B cell (primary cell): ENCODE measurements at regions not wholly inside any gene's neighbourhood (a gene's known extent, or its start where the extent isn't known, plus 50 kb on each side); places are given as distances from the start of the nearest gene placed in this dataset.

Experiments used
- ATAC-seq: fragments of 200-7000 bp; cut with Tn5 transposase; one replicate; pipeline ENCODE4 v1.10.0; 2021; ENCODE audit warnings: low read depth, mild to moderate bottlenecking, moderate number of reproducible peaks, moderate library complexity
- CTCF ChIA-PET: fragments of 350-600 bp; sonication (Branson Sonifier 250); formaldehyde crosslinking; loops from one replicate; lab custom pipeline; 2021; ENCODE audit warnings: antibody characterized with exemption, inconsistent platforms; lab: Charles Lee
- POLR2A ChIA-PET: fragments of 350-600 bp; sonication (Branson Sonifier 250); formaldehyde crosslinking; loops from one replicate; lab custom pipeline; 2021; ENCODE audit warnings: antibody characterized with exemption; lab: Charles Lee
- DNase-seq: peaks from one replicate; pipeline ENCODE4 v3.0.0; 2013
- H2AFZ ChIP-seq: 2 replicates; pipeline ENCODE4 v1.6.1; 2012; ENCODE audit warnings: mild to moderate bottlenecking, low read depth, low read length; ENCODE audit not compliant: insufficient read depth, poor library complexity, severe bottlenecking
- H3K27ac ChIP-seq, 2 donors: 1 replicate in 1 of 2; 2 replicates in 1 of 2; pipeline ENCODE4 v1.5.1; 2012 to 2013; ENCODE audit warnings: low read length in 2 of 2, mild to moderate bottlenecking in 2 of 2, moderate library complexity in 1 of 2
- H3K27me3 ChIP-seq, 4 experiments: fragments of 200-600 bp in 1 of 4; sonication (generic) in 1 of 4; replicated peaks in 1 of 4; 1 replicate in 2 of 4; 2 replicates in 2 of 4; pipeline versions ENCODE4 v1.6.1 to v1.7.0; 2013 to 2016; ENCODE audit warnings: low read length in 3 of 4, mild to moderate bottlenecking in 2 of 4, mixed read lengths in 1 of 4, moderate library complexity in 1 of 4; ENCODE audit not compliant: insufficient read depth in 4 of 4, control insufficient read depth in 3 of 4; ENCODE audit errors: control extremely low read depth in 1 of 4
- H3K36me3 ChIP-seq, 2 experiments: replicated peaks in 1 of 2; 1 replicate in 1 of 2; 2 replicates in 1 of 2; pipeline versions ENCODE4 v1.6.1 to v1.7.1; 2013; ENCODE audit warnings: low read length in 1 of 2; ENCODE audit not compliant: insufficient read depth in 2 of 2, control insufficient read depth in 1 of 2; ENCODE audit errors: control extremely low read depth in 1 of 2, extremely low read depth in 1 of 2
- H3K4me1 ChIP-seq, 2 donors: fragments of 200-600 bp in 1 of 2; sonication (generic) in 1 of 2; 1 replicate in 1 of 2; 2 replicates in 1 of 2; pipeline versions ENCODE4 v1.5.1 to v1.6.1; 2013 to 2017; ENCODE audit warnings: low read length in 2 of 2; ENCODE audit not compliant: control insufficient read depth in 2 of 2, insufficient read depth in 2 of 2
- H3K4me2 ChIP-seq: replicated peaks from 2 replicates; pipeline ENCODE3; 2012; ENCODE audit warnings: mild to moderate bottlenecking, low read depth, low read length; ENCODE audit not compliant: poor library complexity, severe bottlenecking
- H3K4me3 ChIP-seq, 5 experiments: fragments of 200-600 bp in 1 of 5; sonication (generic) in 1 of 5; 1 replicate in 3 of 5; 2 replicates in 2 of 5; pipeline versions ENCODE4 v1.5.1 to v1.7.0; 2011 to 2016; ENCODE audit warnings: low read length in 4 of 5, mild to moderate bottlenecking in 4 of 5, low read depth in 2 of 5, control low read depth in 1 of 5, moderate library complexity in 1 of 5; ENCODE audit not compliant: insufficient read depth in 1 of 5; ENCODE audit errors: control extremely low read depth in 1 of 5, extremely low read depth in 1 of 5
- H3K79me2 ChIP-seq: fragments of 200-600 bp; sonication (generic); one replicate; pipeline ENCODE4 v1.6.0; 2016; ENCODE audit warnings: low read length; ENCODE audit not compliant: control insufficient read depth, insufficient read depth
- H3K9ac ChIP-seq: fragments of 200-600 bp; sonication (generic); 2 replicates; pipeline ENCODE4 v1.6.1; 2017; ENCODE audit warnings: mild to moderate bottlenecking, low read length, moderate library complexity
- H3K9me3 ChIP-seq, 3 donors: one replicate each; pipeline versions ENCODE4 v1.6.1 to v1.7.1; 2013; ENCODE audit warnings: low read length in 2 of 3; ENCODE audit not compliant: control insufficient read depth in 2 of 3, insufficient read depth in 1 of 3; ENCODE audit errors: control extremely low read depth in 1 of 3
- H4K20me1 ChIP-seq: 2 replicates; pipeline ENCODE4 v1.6.0; 2012; ENCODE audit warnings: mild to moderate bottlenecking, low read length; ENCODE audit not compliant: insufficient read depth, control insufficient read depth, poor library complexity, severe bottlenecking
- H3K27ac Mint-ChIP-seq: one replicate; pipeline ENCODE4 v1.8.0; 2021; ENCODE audit warnings: mixed read lengths
- H3K27me3 Mint-ChIP-seq: one replicate; pipeline ENCODE4 v1.8.0; 2021; ENCODE audit warnings: mixed read lengths
- H3K4me1 Mint-ChIP-seq: one replicate; pipeline ENCODE4 v1.8.0; 2021; ENCODE audit warnings: mixed read lengths
- H3K4me3 Mint-ChIP-seq: one replicate; pipeline ENCODE4 v1.8.0; 2021; ENCODE audit warnings: mixed read lengths
- H3K9me3 Mint-ChIP-seq: one replicate; pipeline ENCODE4 v1.8.0; 2022; ENCODE audit warnings: mixed read lengths; ENCODE audit not compliant: insufficient read depth
- EZH2 ChIP-seq: IDR thresholded peaks from 2 replicates; pipeline ENCODE4 v1.6.1; 2012; ENCODE audit warnings: borderline replicate concordance, low read depth, mild to moderate bottlenecking, moderate library complexity, low read length; ENCODE audit not compliant: insufficient read depth, poor library complexity, severe bottlenecking
- WGBS: methylation state at CpG from one replicate; pipeline ENCODE4 v1.1.5; 2013; ENCODE audit warnings: missing lambda C conversion rate; ENCODE audit not compliant: insufficient coverage; 5-methylcytosine and 5-hydroxymethylcytosine counted together
- intact Hi-C: fragments of 100-400 bp; cut with micrococcal nuclease; formaldehyde crosslinking; loops from one replicate; pipeline ENCODE4 v1.10.0; 2022
- TF ChIP-seq, protein P1 (sequence below): fragments of 200-600 bp; IDR thresholded peaks from one replicate; pipeline ENCODE4 v1.8.0; 2022; ENCODE audit warnings: antibody characterized with exemption, mild to moderate bottlenecking

DNA sequence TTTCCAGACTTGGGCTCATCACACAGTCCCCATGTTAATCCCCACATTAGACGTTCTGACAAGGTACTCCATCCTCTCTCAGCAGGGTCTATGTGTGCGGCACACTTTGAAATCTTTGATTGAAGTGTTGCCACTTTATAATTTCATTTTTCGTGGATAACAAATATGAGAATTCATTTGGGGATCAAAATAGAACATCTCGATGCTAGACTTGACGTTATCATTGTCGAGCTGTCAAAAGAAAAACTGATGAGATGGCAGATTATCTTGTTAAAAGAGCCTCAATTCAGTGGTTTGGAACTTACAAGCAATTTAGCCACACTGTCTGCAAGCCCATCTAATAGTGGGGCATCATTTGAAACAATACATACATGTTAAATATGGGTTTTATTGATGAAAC, 91.2 kb upstream of the SULT1C3 start:
- Mint-ChIP-seq H3K4me1 (no peaks in the 10 kb centered on the region), H3K27ac (no peak overlapping the region), H3K4me3 (no peak overlapping the region), H3K9me3 (no peaks in the 10 kb centered on the region), H3K27me3 (no peaks in the 10 kb centered on the region)
- H3K27ac ChIP-seq: no peak overlapping the region
- H3K79me2 ChIP-seq: no peaks in the 10 kb centered on the region
- no peak for DNase-seq
- intact Hi-C loops: no loop called here
- H3K36me3 ChIP-seq: no peaks in the 10 kb centered on the region
- H4K20me1 ChIP-seq: no peaks in the 10 kb centered on the region
- no peak overlapping the region for H2AFZ ChIP-seq
- WGBS: 100% methylated on average over 3 of the region's 6 CpGs
- no peak overlapping the region for H3K9ac ChIP-seq
- CTCF ChIA-PET: no interaction called here
- no peak overlapping the region for H3K4me3 ChIP-seq
- no peaks in the 10 kb centered on the region for H3K4me1 ChIP-seq
- no peak for ATAC-seq
- POLR2A ChIA-PET: no interaction called here
- H3K4me2 ChIP-seq: no peak overlapping the region
- H3K9me3 ChIP-seq: no peaks in the 10 kb centered on the region
- TF ChIP-seq EZH2: no peak
- TF ChIP-seq, protein P1, sequence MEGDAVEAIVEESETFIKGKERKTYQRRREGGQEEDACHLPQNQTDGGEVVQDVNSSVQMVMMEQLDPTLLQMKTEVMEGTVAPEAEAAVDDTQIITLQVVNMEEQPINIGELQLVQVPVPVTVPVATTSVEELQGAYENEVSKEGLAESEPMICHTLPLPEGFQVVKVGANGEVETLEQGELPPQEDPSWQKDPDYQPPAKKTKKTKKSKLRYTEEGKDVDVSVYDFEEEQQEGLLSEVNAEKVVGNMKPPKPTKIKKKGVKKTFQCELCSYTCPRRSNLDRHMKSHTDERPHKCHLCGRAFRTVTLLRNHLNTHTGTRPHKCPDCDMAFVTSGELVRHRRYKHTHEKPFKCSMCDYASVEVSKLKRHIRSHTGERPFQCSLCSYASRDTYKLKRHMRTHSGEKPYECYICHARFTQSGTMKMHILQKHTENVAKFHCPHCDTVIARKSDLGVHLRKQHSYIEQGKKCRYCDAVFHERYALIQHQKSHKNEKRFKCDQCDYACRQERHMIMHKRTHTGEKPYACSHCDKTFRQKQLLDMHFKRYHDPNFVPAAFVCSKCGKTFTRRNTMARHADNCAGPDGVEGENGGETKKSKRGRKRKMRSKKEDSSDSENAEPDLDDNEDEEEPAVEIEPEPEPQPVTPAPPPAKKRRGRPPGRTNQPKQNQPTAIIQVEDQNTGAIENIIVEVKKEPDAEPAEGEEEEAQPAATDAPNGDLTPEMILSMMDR: no peak
- no peaks in the 10 kb centered on the region for H3K27me3 ChIP-seq

DNA sequence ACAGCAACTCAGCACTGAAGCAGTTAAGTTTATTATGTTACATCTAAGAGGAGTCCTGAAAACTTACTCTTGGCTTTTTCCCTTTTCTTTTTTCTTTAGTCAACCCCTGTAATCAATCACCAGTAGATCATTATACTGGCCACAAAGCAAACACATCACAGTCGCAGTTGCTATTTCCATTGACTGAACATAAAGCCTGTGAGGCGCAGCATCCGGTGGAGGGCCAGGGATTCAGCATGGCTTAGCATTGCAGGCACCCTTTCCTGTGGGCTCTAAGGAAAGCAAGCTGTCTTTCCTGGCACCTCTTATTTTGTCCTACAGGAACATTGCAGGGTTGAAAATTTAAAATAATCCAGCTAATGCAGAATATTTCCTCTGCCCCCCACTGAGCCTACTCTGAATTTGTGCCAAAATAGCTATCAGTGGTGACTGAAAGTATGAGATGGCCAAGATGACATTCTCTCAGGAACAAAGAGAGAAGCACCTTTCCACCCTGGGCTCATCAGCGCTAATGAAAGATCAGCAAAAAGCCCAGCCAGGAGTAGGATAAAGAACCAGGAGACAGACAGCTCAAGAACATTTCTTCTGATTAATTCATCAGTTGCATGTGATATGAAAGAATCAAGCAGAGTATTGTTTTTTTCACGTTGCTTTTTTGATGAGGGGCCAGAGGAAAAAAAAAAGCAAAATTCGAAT, 85.3 kb upstream of the SULT1C3 start:
- DNase-seq (no peak), ATAC-seq (no peak)
- TF ChIP-seq, protein P1: no peak
- TF ChIP-seq EZH2: no peak
- no peak overlapping the region for H3K27ac Mint-ChIP-seq
- peaks cover 2% of the 10 kb centered on the region for H3K9me3 Mint-ChIP-seq
- intact Hi-C loops: no loop called here
- Histone ChIP-seq H3K36me3 (no peaks in the 10 kb centered on the region), H2AFZ (no peak overlapping the region), H4K20me1 (no peaks in the 10 kb centered on the region), H3K79me2 (no peaks in the 10 kb centered on the region), H3K27me3 (no peaks in the 10 kb centered on the region), H3K9ac (no peak overlapping the region), H3K4me3 (no peak overlapping the region), H3K4me1 (no peaks in the 10 kb centered on the region), H3K9me3 (no peaks in the 10 kb centered on the region), H3K27ac (no peak overlapping the region), H3K4me2 (no peak overlapping the region)
- H3K27me3 Mint-ChIP-seq: peaks cover 5% of the 10 kb centered on the region
- no peaks in the 10 kb centered on the region for H3K4me1 Mint-ChIP-seq
- no peak overlapping the region for H3K4me3 Mint-ChIP-seq
- ChIA-PET CTCF (no interaction called here), POLR2A (no interaction called here)
- WGBS: 95% methylated on average over 3 of the region's 6 CpGs
